SK-N-SH treated with all-trans-retinoic acid at 6 μM for 48 hours (cell line): ENCODE measurements at regions not wholly inside any gene's neighbourhood (a gene's known extent, or its start where the extent isn't known, plus 50 kb on each side); places are given as distances from the start of the nearest gene placed in this dataset.

Experiments used
- ESRRG ChIP-seq: fragments of 250-450 bp; sonication (Bioruptor Pico); IDR thresholded peaks from 2 replicates; pipeline ENCODE4 v1.6.1; 2021; ENCODE audit warnings: mild to moderate bottlenecking
- GLIS3 ChIP-seq: fragments of 250-450 bp; sonication (Bioruptor Pico); IDR thresholded peaks from 2 replicates; pipeline ENCODE4 v1.5.0; 2020; ENCODE audit warnings: mild to moderate bottlenecking, moderate library complexity
- PPARA ChIP-seq: fragments of 250-450 bp; sonication (Bioruptor Pico); IDR thresholded peaks from 2 replicates; pipeline ENCODE4 v1.5.0; 2020; ENCODE audit warnings: mild to moderate bottlenecking, borderline replicate concordance
- TOX ChIP-seq: fragments of 250-450 bp; sonication (Bioruptor Pico); IDR thresholded peaks from 2 replicates; pipeline ENCODE4 v1.8.0; 2021; ENCODE audit warnings: mild to moderate bottlenecking, moderate library complexity, borderline replicate concordance
- ZFP3 ChIP-seq: fragments of 250-450 bp; sonication (Bioruptor Pico); IDR thresholded peaks from 2 replicates; pipeline ENCODE4 v1.5.0; 2020; ENCODE audit warnings: mild to moderate bottlenecking, moderate library complexity
- ZFP30 ChIP-seq: fragments of 450-650 bp; formaldehyde crosslinking; IDR thresholded peaks from 2 replicates; pipeline ENCODE4 v1.5.0; 2022; ENCODE audit warnings: mild to moderate bottlenecking, moderate library complexity
- ZNF70 ChIP-seq: fragments of 450-650 bp; formaldehyde crosslinking; IDR thresholded peaks from 2 replicates; pipeline ENCODE4 v1.5.0; 2020; ENCODE audit warnings: mild to moderate bottlenecking, moderate library complexity
- TF ChIP-seq, protein P1 (sequence below): fragments of 250-450 bp; sonication (Bioruptor Pico); IDR thresholded peaks from 2 replicates; pipeline ENCODE4 v1.8.0; 2020; ENCODE audit warnings: mild to moderate bottlenecking, moderate library complexity, borderline replicate concordance
- TF ChIP-seq, protein P2 (sequence below): fragments of 250-450 bp; sonication (Bioruptor Pico); IDR thresholded peaks from 2 replicates; pipeline ENCODE4 v1.5.0; 2020; ENCODE audit warnings: mild to moderate bottlenecking, moderate library complexity

DNA sequence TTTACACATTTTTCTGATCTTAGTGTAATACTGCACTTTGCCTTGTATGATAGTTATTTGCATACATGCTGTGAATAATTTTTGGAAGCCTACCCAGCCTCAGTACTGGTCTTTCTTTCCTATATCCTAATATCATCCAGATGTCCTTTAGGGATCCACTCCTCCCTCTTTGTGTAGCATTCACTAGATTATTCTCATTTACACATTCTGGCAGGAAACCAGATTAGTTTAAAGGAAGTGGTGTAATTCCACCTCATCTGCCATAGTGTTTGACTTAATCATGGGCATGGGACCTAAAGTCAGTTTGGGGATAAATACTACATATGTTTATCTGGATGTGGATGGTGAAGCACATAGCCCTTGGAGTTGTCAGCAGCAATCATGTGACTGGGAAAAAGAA, 444.9 kb upstream of the MAP2 start:
- TF ChIP-seq PPARA (CRISPR knock-in tag) (no peak), ZNF70 (no peak), ZFP30 (CRISPR knock-in tag) (no peak), GLIS3 (no peak), ZFP3 (CRISPR knock-in tag) (no peak), TOX (CRISPR knock-in tag) (no peak), ESRRG (CRISPR knock-in tag) (no peak)
- TF ChIP-seq, protein P1, sequence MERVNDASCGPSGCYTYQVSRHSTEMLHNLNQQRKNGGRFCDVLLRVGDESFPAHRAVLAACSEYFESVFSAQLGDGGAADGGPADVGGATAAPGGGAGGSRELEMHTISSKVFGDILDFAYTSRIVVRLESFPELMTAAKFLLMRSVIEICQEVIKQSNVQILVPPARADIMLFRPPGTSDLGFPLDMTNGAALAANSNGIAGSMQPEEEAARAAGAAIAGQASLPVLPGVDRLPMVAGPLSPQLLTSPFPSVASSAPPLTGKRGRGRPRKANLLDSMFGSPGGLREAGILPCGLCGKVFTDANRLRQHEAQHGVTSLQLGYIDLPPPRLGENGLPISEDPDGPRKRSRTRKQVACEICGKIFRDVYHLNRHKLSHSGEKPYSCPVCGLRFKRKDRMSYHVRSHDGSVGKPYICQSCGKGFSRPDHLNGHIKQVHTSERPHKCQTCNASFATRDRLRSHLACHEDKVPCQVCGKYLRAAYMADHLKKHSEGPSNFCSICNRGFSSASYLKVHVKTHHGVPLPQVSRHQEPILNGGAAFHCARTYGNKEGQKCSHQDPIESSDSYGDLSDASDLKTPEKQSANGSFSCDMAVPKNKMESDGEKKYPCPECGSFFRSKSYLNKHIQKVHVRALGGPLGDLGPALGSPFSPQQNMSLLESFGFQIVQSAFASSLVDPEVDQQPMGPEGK (CRISPR knock-in tag): no peak
- TF ChIP-seq, protein P2, sequence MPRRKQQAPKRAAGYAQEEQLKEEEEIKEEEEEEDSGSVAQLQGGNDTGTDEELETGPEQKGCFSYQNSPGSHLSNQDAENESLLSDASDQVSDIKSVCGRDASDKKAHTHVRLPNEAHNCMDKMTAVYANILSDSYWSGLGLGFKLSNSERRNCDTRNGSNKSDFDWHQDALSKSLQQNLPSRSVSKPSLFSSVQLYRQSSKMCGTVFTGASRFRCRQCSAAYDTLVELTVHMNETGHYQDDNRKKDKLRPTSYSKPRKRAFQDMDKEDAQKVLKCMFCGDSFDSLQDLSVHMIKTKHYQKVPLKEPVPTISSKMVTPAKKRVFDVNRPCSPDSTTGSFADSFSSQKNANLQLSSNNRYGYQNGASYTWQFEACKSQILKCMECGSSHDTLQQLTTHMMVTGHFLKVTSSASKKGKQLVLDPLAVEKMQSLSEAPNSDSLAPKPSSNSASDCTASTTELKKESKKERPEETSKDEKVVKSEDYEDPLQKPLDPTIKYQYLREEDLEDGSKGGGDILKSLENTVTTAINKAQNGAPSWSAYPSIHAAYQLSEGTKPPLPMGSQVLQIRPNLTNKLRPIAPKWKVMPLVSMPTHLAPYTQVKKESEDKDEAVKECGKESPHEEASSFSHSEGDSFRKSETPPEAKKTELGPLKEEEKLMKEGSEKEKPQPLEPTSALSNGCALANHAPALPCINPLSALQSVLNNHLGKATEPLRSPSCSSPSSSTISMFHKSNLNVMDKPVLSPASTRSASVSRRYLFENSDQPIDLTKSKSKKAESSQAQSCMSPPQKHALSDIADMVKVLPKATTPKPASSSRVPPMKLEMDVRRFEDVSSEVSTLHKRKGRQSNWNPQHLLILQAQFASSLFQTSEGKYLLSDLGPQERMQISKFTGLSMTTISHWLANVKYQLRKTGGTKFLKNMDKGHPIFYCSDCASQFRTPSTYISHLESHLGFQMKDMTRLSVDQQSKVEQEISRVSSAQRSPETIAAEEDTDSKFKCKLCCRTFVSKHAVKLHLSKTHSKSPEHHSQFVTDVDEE (CRISPR knock-in tag): no peak
